K562 (cell line): ENCODE measurements at regions not wholly inside any gene's neighbourhood (a gene's known extent, or its start where the extent isn't known, plus 50 kb on each side); places are given as distances from the start of the nearest gene placed in this dataset.

Source experiments
- BACH1 ChIP-seq: fragments of 200-800 bp; sonication (Bioruptor generic); IDR thresholded peaks from 2 replicates; pipeline ENCODE4 v1.6.1; 2016; ENCODE audit warnings: missing genetic modification characterization, missing compliant biosample characterization
- CBX3 ChIP-seq, 2 experiments: IDR thresholded peaks; 1 replicate in 1 of 2; 2 replicates in 1 of 2; pipeline ENCODE4 v1.6.1; 2012; ENCODE audit warnings: inconsistent platforms in 2 of 2, low read length in 2 of 2, borderline replicate concordance in 1 of 2, control low read depth in 1 of 2
- CTCF ChIP-seq, 3 experiments: IDR thresholded peaks in 2 of 3; conservative IDR thresholded peaks in 1 of 3; 2 replicates each; pipeline ENCODE4 v1.5.1; 2011 to 2012; ENCODE audit warnings: low read length in 3 of 3, mild to moderate bottlenecking in 3 of 3, control low read depth in 2 of 3, improper control_type of control experiment in 1 of 3, inconsistent platforms in 1 of 3, low read depth in 1 of 3, mixed read lengths in 1 of 3, moderate library complexity in 1 of 3; ENCODE audit not compliant: insufficient read depth in 2 of 3
- ELF1 ChIP-seq: fragments of 200-800 bp; sonication (Bioruptor generic); IDR thresholded peaks from 2 replicates; pipeline ENCODE4 v1.6.1; 2016; ENCODE audit warnings: missing genetic modification characterization, missing compliant biosample characterization
- EZH2 ChIP-seq: IDR thresholded peaks from 2 replicates; pipeline ENCODE4 v1.6.1; 2012; ENCODE audit warnings: low read depth, mild to moderate bottlenecking, inconsistent platforms, low read length, borderline replicate concordance
- FOXK1 ChIP-seq: sonication (generic); formaldehyde crosslinking; IDR thresholded peaks from 2 replicates; pipeline ENCODE4 v1.8.0; 2022; ENCODE audit warnings: missing genetic modification reagents, mild to moderate bottlenecking, borderline replicate concordance
- FOXM1 ChIP-seq, 2 experiments: fragments of 450-650 bp in 1 of 2; sonication (generic) in 1 of 2; formaldehyde crosslinking in 1 of 2; IDR thresholded peaks; 2 replicates each; pipeline versions ENCODE4 v1.6.1 to v1.9.0; 2017 to 2022; ENCODE audit warnings: low read depth in 2 of 2, mild to moderate bottlenecking in 2 of 2, missing genetic modification reagents in 1 of 2, moderate library complexity in 1 of 2
- HDAC1 ChIP-seq, 2 experiments: fragments of 450-650 bp; IDR thresholded peaks; 2 replicates each; pipeline ENCODE4 v1.6.1; 2016 to 2017; ENCODE audit warnings: inconsistent platforms in 1 of 2, mild to moderate bottlenecking in 1 of 2, moderate library complexity in 1 of 2
- KAT7 ChIP-seq: sonication (generic); formaldehyde crosslinking; IDR thresholded peaks from 2 replicates; pipeline ENCODE4 v1.8.0; 2022; ENCODE audit warnings: missing genetic modification reagents, mild to moderate bottlenecking, borderline replicate concordance
- MED1 ChIP-seq: sonication (generic); formaldehyde crosslinking; IDR thresholded peaks from 2 replicates; pipeline ENCODE4 v1.8.1; 2023; ENCODE audit warnings: missing genetic modification reagents, borderline replicate concordance
- SIX5 ChIP-seq, 2 experiments: IDR thresholded peaks; 2 replicates each; pipeline ENCODE4 v1.6.1; 2011; ENCODE audit warnings: low read length in 2 of 2, borderline replicate concordance in 1 of 2, low read depth in 1 of 2, mild to moderate bottlenecking in 1 of 2, moderate library complexity in 1 of 2; ENCODE audit not compliant: insufficient read depth in 1 of 2
- SP1 ChIP-seq: sonication (generic); formaldehyde crosslinking; IDR thresholded peaks from 2 replicates; pipeline ENCODE4 v1.8.1; 2022; ENCODE audit warnings: mild to moderate bottlenecking, missing genetic modification reagents
- ZBTB2 ChIP-seq: fragments of 450-650 bp; IDR thresholded peaks from 2 replicates; pipeline ENCODE4 v1.6.1; 2016; ENCODE audit warnings: antibody characterized with exemption
- ZZZ3 ChIP-seq: fragments of 450-650 bp; IDR thresholded peaks from 2 replicates; pipeline ENCODE4 v1.6.1; 2016; ENCODE audit warnings: antibody characterized with exemption, mild to moderate bottlenecking, moderate library complexity

- no peak for TF ChIP-seq CTCF (IDR thresholded peaks at IDR 0.05 in 2 of 3, conservative IDR thresholded peaks at IDR 0.05 in 1 of 3; ENCODE audit: insufficient read depth in 2 of 3, low read depth in 1 of 3, low read length in 3 of 3)
- no peak for TF ChIP-seq SIX5 (IDR thresholded peaks at IDR 0.05; ENCODE audit: borderline replicate concordance in 1 of 2, insufficient read depth in 1 of 2, low read depth in 1 of 2, low read length in 2 of 2)
- TF ChIP-seq HDAC1 (IDR thresholded peaks at IDR 0.05), result no peak
- TF ChIP-seq BACH1 (tag), result no peak
- no peak for TF ChIP-seq ELF1
- TF ChIP-seq FOXK1, result no peak
- TF ChIP-seq SP1 (CRISPR knock-in tag), result no peak
- TF ChIP-seq ZBTB2, result no peak
- TF ChIP-seq EZH2, result no peak
- TF ChIP-seq FOXM1 (IDR thresholded peaks at IDR 0.05; ENCODE audit: low read depth), result no peak
- no peak for TF ChIP-seq FOXM1 (CRISPR knock-in tag; IDR thresholded peaks at IDR 0.05; ENCODE audit: low read depth)
- TF ChIP-seq ZZZ3, result no peak
- TF ChIP-seq MED1 (CRISPR knock-in tag), result no peak
- TF ChIP-seq KAT7 (CRISPR knock-in tag), result no peak
- TF ChIP-seq CBX3 (IDR thresholded peaks at IDR 0.05; ENCODE audit: borderline replicate concordance in 1 of 2, low read length in 2 of 2), result no peak
These were observed 245.3 kb upstream of the NBEA start for GRCh38 chr13:34696741-34697140.
